HG03175 (cell line): ENCODE measurements at regions not wholly inside any gene's neighbourhood (a gene's known extent, or its start where the extent isn't known, plus 50 kb on each side); places are given as distances from the start of the nearest gene placed in this dataset.
A peak's percentile ranks its signal among the peaks of the same experiment; 100 is the strongest.
"Not testable (repeated sequence)": the region's sequence is repeated elsewhere in the genome, so short reads cannot be mapped to it uniquely, and the experiment has no call there.

Experiments
- ATAC-seq: cut with Tn5 transposase; IDR thresholded peaks from one replicate; pipeline ENCODE4 v1.9.1; 2021; ENCODE audit warnings: mild to moderate bottlenecking, moderate library complexity; ENCODE audit not compliant: unreplicated experiment

GRCh38 chr21:5101749-5102148 is 5419.6 kb upstream of the TPTE start:
- peak; percentile 52 for ATAC-seq

- ATAC-seq, result not testable (repeated sequence)
These were observed 5417.4 kb upstream of the TPTE start for GRCh38 chr21:5103880-5104561.

GRCh38 chr21:5104562-5104928 is 5416.8 kb upstream of the TPTE start:
- not testable (repeated sequence) for ATAC-seq

GRCh38 chr21:5105939-5106708 is 5415.3 kb upstream of the TPTE start:
- ATAC-seq, result peak; percentile 46

GRCh38 chr21:5106767-5107464 is 5414.5 kb upstream of the TPTE start:
- peak; percentile 30 for ATAC-seq

- not testable (repeated sequence) for ATAC-seq
These were observed 5413.7 kb upstream of the TPTE start for GRCh38 chr21:5107637-5108036.

GRCh38 chr21:5108048-5108775 is 5413.2 kb upstream of the TPTE start:
- ATAC-seq, result not testable (repeated sequence)

- not testable (repeated sequence) for ATAC-seq
These were observed 5410.2 kb upstream of the TPTE start for GRCh38 chr21:5111197-5111596.

GRCh38 chr21:5113092-5113491 is 5408.3 kb upstream of the TPTE start:
- not testable (repeated sequence) for ATAC-seq

GRCh38 chr21:5114468-5114867 is 5406.9 kb upstream of the TPTE start:
- not testable (repeated sequence) for ATAC-seq

GRCh38 chr21:5114893-5115645 is 5406.3 kb upstream of the TPTE start:
- ATAC-seq, result not testable (repeated sequence)

- ATAC-seq, result not testable (repeated sequence)
These were observed 5405.6 kb upstream of the TPTE start for GRCh38 chr21:5115646-5116343.

- ATAC-seq, result not testable (repeated sequence)
These were observed 5404.8 kb upstream of the TPTE start for GRCh38 chr21:5116344-5117123.

GRCh38 chr21:5117135-5117534 is 5404.2 kb upstream of the TPTE start:
- ATAC-seq, result not testable (repeated sequence)

- ATAC-seq, result not testable (repeated sequence)
These were observed 5403.6 kb upstream of the TPTE start for GRCh38 chr21:5117666-5118295.

- not testable (repeated sequence) for ATAC-seq
These were observed 5403.1 kb upstream of the TPTE start for GRCh38 chr21:5118296-5118679.

GRCh38 chr21:5119179-5119578 is 5402.2 kb upstream of the TPTE start:
- ATAC-seq, result not testable (repeated sequence)

- not testable (repeated sequence) for ATAC-seq
These were observed 5400.0 kb upstream of the TPTE start for GRCh38 chr21:5121399-5121798.
